Occipital lobe (tissue), 1 donor: ENCODE measurements at regions not wholly inside any gene's neighbourhood (a gene's known extent, or its start where the extent isn't known, plus 50 kb on each side); places are given as distances from the start of the nearest gene placed in this dataset.
A peak's percentile ranks its signal among the peaks of the same experiment; 100 is the strongest.
"Not testable (repeated sequence)": the region's sequence is repeated elsewhere in the genome, so short reads cannot be mapped to it uniquely, and the experiment has no call there.

ENCODE experiments used
- DNase-seq: peaks from one replicate; lab custom pipeline; 2025; lab: John Stamatoyannopoulos, UW

DNA sequence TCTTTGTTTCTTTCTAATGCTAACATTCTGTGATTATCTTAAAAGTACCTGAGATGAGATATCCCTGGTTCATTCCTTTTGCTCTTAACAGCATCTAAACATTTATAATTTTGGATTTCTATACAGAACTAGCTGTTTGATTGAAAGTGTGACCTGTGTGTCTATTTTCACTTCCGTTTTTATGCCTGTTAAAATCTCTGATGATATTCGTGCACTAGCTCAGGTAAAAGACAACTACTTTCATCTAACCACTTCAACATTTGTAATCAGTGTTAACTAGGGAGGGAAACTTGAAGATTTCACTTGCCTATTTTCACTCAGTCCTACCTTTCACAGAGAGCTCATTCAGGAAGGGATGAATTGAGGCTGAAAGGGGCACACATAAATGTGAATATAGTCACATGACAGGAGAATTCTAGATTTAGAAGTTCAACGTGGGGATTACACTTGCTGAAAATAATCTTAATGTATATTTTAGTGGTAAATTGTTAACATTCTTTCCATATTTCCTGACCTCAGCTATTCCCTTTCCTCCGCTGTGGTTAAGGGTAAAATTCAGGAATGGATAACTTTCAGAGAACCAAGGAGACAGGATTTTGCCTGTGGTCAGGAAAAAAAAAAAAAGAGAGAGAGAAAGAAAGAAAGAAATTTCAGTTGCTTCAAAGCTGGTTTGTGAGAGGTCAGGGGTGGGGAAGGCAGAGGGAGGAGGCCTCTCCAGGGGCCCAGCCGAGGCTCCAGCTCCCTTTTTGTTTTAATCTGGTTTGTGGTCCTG lies 159.8 kb upstream of the TSC22D2 start:
- DNase-seq, result no peak

DNA sequence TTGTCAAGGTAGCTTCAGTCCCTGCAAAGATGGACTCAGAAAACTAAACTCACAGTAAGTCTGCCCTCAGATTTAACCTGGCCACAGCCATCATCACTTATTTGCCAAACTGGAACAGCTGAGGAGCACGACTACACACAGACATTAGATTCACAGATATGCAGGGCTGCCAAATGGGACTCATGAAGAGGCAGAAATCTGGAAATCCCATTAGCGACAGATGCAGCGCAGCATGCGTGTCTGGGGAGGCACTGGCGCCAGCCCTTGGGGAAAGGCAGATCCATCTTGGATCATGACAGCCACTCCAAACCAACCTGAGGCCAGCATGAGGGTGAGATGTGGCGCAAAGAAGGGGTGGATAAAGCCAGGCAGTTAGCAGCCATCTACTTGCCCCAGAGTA lies 160.7 kb upstream of the TSC22D2 start:
- DNase-seq, result no peak

DNA sequence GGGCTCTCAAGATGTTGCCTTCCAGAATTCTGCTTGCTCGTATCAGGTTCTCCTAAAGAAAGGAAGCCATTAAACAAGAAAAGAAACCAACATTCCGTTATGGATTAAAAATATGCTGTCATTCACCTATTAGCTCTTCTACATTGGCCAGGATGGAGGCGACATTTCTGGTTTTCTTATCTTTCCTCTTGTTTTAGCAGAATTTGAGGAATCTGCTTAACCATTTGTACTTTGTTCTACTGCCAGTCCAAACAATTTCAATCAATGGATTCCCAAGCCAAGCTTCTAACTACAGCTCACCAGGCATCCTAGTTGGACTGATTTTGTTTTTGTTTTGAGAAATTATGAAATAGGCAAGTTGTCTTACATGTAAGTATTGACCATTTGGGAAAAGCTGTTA lies 164.6 kb upstream of the TSC22D2 start:
- DNase-seq, result no peak

DNA sequence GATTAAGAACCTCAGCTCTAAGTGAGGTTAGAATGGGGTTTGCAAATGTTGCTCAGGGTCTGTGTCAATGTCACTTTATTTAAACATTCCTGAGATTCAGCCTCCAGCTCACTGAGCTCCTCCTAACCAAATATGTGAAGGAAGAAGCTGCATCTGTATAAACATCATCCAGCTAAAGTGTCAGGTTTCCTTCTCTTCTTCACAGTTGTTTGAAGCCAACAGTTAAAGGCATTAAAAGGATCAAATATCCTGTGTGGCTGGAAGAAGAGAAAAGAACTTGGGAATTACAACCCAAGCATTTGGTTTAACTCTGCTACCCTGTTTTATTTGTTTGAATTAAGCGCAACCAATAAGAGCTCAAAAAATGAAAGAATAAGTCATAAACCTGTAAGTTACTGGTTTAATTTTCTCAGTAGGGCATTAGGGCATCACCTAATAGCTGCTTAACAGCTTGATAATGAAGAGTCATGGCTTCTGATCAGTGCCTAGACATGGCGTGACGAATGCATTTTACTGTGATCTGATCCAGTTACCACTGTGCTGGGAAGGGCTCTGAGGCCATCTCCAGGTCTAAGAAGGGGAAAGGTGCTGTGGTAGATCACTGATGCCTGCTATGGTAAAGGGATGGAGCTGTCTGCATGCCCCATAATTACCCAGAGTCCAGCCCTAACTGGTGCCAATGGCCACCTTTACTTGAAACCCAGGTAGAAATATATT lies 165.7 kb upstream of the TSC22D2 start:
- no peak for DNase-seq

DNA sequence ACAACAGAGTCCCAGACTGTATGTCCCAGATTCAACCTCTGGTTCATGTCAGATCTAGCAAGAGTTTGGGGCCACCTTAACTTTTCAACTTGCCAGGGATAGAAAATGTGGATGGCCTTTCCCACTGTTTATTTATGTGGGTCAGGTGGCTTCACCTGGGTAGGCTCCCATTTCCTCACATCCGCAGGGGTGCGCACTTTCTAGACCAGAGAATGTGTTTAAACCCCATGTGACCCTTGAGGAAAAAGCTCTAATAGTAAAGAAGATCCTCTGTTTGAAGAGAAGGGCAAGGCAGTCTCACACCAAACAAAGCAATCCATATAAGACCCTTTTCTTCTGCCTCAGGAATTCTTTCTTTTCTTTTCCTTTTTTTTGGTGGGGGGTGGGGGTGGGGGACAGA lies 167.2 kb upstream of the TSC22D2 start:
- DNase-seq, result no peak

DNA sequence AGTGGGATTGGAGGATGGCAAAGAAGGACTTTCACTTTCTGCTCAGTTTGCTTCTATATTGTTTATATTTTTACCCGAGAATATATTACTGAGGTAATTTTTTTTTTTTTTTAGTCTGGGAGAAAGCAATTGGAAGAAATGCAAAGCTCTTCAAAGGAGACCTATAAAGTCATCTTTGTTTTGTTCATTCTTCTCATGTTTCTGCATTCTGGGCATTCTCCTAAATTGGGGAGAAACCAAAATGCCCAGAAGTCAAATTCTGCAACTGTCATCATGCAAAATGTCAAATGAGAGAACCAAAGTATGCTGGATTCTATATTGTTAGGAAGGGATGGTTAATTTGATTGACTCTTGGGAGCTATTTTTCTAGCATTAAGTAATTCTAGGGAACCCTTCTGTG lies 168.3 kb upstream of the TSC22D2 start:
- no peak for DNase-seq

DNA sequence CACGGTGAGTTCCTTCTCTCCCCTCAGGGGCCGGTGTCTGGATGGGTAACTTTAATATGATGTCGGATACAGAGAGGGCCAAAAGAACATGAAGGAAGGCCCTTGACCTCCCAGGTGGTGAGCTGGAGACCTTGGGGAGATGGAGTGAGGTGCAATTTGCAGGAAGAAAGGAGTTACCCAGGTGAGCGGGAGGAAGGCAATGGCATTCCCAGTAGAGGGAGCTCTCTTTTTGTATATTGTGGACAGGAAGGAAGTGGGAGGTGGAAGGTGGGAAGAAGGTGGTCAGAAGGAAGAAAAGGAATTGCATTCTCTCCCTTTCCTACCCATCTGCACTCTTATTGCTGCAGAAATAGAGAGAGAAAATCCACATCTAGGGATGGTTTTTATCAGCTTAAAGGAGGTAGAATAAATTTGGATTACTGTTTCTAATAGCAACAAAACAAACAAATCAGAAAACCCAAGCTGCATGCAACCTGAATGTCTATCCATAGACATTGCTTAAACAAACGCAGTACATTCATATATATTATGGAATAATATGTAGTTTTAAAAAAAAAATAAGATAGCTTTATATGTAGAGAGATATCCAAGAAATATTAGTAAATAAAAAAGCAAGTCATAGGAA lies 169.0 kb upstream of the TSC22D2 start:
- DNase-seq, result no peak

DNA sequence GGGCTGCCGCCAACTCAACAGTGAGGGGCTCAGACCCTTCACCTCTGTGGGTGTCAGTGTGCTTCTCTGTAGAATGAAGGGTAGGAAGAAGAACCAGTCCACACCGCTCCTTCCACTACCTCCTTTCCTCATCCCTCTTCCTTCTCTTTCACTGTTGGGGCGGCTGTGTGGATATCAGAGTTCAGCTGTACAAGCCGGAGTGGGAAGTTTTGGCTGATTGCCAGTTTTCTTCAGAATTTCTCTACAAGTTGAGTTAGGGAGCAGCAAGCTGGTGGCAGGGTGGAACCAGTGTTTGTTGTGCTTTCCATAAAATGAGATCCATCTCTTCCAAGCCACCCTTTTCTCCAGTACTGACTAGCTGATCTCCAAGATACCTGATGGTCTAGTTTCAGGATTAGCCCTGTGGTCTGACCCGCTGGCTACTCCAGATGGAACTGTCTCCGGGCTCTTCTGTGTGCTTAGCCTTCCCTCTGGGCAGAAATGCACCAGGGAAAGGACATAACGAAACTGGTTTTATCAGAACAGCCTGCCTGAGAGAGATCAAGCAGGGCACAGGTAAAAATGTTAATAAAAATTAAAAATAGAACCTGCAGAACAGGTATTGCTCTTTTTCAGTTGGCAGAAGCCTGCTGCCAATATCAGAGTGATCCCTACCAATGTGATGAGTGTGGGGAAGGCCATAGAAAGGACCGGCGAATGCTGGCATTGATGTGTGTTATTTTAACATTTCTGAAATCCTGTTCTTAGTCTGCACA lies 169.9 kb upstream of the TSC22D2 start:
- no peak for DNase-seq

DNA sequence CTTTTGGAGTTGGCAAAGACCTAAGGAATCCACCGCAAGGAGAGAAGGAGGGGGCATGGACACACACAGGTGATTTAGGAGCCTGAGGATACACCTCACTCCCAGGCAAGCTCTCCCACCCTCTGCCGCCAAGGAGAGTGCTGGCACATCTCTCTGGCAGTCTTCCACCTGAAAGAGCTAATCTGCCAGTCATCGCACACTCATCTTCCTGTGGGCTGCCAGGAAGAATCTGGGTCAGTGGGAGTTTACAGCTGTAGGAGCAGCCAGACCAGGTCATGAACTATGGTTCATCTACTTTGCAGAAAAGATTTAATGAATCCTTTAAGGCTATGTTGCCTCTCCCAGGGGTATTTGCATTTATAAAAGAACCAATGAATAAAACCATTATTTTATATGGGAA lies 170.6 kb upstream of the TSC22D2 start:
- no peak for DNase-seq

DNA sequence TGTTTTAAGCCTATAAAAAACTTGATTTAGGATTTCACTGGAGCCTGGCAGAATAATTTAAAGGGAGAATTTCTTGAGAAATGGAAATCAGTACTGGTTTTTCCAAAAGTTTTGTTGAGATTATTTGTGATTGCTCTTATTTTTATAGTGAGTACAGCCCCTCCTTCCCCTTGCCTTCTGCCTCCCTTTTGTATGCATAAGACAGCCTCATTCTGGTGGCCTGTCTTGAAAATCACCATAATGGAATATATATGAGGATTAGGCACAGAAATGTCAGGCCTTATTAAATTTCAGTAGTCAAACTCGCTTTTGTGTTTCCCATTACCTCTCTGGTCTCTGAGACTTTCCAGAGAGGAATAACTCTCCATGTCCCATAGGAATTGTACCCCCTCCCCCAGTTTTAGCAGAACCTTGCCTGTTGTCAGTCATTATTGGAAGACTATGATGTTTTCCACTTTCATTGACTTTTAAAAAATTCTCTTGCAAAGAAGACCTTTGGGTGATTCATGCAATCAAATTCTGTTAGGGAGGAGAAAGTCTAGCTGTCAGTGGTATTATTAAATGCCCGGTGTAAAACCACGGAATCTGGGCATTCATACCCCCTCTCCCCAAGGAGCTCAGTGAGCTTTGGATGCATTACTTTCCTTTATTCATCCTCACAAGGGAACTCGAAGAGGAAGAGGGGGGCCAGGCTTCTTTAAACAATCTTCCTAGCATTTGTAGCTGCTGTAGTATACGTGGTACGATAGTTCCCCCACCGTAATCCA lies 171.6 kb upstream of the TSC22D2 start:
- DNase-seq, result no peak

DNA sequence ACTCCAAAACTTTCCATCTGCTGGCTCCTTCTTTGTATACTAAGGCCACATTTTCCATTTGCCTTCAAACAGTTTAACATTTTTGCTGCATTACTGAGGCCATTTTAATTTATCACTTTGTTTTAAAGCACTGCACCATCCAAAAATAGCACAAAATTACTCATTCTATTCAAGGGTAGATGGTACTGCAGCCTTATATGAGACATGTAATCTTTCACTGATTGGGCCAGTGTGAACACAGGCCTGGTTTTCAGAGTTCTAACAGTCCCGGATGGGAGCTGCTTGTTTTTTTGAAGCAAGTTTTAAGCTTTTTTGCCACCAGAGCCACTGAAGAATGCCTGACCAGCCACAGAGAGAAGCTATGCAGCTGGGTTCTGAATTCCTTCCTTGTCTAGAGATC lies 172.3 kb upstream of the TSC22D2 start:
- DNase-seq, result no peak

DNA sequence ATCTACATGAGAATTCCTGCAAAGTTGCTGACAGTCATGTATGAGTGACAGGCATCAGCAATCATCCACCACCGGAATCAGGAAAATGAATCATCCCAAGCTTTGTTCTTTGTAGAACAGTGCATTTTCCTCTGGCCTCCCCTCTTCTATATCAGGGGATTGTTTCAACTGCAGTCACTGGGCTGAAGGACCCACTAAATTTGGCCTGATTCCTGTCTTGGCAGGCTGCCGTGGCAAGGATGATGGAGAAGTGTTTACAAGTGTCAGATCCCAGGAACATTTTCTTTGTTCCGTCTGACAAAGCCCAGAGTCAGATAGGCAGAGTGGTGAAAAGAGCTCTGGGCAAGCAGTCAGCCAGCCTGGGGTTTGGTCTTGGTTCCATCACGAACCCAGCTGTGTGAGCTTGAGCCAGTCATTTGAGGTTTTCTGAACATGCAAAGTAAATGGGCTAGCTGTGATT lies 175.1 kb upstream of the TSC22D2 start:
- DNase-seq, result peak; percentile 29

DNA sequence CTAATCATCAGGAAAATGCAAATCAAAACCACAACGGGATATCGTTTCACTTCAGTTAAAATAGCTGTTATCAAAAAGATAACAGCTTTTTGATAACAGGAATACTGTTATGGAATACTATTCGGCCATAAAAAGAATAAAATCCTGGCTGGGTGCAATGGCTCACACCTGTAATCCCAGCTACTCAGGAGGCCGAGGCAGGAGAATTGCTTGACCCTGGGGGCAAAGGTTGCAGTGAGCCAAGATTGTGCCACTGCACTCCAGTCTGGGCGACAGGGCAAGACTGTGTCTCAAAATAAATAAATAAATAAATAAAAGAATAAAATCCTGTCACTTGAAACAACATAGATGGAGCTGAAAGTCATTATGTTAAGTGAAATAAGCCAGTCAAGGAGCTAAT lies 178.1 kb upstream of the TSC22D2 start:
- no peak for DNase-seq

DNA sequence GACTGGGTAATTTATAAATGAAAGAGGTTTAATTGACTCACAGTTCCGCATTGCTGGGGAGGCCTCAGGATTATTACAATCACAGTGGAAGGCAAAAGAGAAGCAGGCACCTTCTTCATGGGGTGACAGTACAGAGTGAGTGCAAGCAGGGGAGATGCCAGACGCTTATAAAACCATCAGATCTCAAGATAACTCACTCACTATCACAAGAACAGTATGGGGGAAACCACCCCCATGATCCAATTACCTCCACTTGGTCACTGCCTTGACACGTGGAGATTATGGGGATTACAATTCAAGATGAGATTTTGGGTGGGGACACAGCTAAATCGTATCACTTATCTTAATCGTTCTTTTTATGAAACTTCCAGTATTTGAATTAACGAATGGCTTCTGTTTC lies 179.5 kb upstream of the TSC22D2 start:
- not testable (repeated sequence) for DNase-seq

DNA sequence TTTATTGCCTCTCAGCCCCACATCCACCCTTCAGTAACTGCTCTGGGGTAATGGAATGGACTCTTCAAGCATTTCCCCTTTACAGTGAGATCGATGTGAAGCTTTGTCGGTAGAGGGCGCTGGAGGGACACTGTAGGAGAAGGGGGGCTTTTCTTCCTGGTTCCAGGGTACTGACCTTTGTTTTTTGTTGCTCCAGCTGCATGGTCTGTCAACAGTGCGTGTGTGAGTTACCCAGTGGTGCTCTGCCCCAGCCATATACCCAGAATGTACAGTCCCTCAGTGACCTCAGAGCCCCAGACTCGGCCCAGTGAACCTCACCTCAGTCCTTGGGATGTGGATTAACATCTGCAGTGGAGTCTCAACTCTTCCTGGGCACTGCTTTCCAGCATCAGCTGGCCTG lies 180.3 kb upstream of the TSC22D2 start:
- DNase-seq, result no peak

DNA sequence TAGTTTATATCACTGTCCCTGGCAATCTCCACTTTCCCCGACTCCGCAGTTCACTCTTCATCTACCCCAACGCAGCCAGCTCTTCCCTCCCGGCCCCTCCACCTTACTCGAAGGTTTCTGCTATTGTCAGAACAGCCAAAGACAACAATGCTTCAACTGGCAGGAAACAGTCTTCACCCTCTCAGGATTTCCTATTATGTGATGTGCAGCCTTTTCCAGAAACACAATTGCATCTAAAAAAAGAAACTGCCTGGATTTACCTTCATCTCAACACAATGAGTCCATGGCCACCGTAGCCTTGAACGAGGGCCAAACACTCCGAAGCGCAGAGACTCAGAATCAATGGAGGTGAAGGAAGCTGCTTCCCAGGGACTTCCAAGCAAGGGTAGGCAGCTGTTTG lies 182.1 kb upstream of the TSC22D2 start:
- no peak for DNase-seq

DNA sequence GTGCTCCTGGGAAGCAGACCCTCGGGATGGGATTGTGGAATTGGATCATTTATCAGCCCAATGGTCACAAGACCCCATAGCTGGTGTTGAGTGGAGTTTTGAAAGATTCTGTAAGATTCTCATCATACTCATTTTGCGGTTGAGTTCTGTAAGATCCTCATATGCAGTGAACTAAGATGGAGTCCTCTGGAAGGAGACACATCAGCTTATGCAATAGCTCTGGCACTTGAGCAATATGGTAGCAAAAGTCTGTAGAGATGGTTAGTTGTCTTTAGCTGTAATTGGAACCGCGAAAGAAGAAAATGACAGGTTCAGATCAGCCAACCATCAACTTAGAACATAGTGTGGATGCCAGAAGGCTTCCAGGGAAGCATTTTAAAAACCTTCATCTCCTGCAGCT lies 184.5 kb upstream of the TSC22D2 start:
- DNase-seq, result no peak

DNA sequence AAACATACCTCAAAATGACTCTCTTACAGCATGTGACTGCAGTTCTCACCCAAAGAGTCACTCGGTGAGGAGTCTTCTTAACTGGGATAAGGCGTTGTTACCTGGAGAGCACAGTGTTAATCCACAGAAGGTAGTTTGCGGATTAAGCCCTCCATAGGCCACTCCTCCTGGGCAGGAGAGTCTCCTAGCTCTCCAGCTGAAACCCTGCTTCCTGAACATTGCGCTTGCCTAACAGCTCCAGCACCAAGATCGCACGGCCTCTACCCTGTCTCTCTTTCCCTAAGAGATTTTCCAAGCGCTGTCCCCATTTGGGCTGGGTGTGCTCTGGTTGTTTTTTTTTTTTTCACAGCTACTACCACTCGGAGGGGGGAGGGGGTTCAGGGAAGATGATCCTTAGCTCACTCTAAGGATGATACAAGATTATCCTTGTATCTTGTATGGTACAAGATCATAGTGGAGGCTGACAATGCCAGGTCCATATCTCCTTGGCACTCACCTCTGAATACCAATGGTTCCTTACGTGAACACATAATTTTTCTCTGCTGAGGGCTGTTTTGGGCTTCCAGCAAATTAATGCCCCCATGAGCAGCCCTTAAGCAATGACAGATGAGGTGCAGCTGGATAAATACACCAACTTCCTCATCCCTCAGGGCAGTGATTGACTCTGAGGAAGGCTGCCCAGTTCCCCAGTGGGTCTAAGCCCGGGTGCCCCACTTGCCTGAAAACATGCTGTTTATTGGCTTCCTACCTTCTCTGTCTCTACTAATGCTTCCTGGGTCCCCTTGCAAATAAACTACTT lies 185.2 kb upstream of the TSC22D2 start:
- DNase-seq, result no peak

DNA sequence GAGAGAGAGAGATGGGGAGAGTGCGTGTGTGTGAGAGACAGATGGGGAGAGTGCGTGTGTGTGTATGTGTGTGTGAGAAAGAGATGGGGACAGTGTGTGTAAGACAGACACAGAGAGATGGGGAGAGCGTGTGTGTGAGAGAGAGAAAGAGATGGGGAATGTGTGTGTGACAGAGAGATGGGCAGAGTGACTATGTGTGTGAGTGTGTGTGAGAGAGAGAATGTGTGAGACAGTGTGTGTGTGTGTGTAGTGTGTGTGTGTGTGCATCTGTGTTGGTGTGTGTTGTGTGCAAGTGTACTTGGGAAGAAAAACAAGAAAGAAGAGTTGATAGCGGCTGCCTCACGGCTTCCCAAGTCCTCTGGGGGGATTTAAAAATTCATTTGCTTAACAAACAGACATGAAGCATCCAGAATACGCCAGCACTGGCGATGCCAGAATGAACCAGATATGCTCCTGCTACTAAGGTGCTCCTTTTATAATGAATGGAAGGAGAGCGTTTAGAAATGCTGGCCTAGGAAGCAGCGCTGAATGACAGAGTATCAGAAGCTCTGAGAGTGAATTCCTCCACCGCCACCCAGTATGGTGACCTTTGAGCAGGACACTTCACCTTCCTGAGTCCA lies 186.1 kb upstream of the TSC22D2 start:
- no peak for DNase-seq

DNA sequence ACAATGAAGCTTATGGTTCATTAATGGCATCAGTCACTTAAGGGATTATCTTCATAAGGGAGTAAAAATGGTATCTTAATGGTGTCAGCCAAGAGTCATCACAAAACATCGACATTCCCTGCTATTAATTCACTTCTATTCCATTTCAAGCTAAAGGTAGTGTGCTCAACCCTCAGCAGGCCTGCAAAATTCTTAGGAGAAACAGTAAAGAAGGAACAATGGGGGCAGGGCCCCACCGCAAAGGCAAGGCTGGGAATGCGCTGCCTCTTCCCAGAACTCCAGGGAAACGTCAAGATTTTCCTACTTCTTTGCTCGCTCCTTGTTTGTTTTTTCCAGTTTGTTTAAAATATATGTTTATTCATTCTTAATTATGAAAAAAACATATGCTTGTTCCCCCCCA lies 187.3 kb upstream of the TSC22D2 start:
- no peak for DNase-seq
